ENCODE measurements at regions not wholly inside any gene's neighbourhood (a gene's known extent, or its start where the extent isn't known, plus 50 kb on each side); places are given as distances from the start of the nearest gene placed in this dataset.

DNA sequence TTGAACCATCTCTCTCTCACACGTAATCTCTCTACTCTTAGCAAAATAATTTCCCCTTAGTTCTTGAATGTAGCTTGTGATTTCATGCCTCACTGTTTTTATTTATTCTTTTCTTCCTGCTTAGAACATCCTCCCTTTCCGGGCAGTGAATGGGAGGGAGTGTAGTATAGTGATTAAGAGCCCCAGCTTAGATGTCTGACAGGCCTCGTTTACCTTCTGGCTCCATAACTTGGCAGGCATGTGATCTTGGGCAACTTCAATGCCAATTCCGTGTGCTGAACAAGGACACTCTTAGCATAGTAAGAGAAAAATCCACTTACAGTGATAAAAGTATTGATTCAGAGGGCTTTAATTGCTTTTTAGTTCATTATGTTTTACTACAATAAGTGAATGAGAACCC is 96.3 kb upstream of the TNPO1 start:
- TF ChIP-seq, protein P1, sequence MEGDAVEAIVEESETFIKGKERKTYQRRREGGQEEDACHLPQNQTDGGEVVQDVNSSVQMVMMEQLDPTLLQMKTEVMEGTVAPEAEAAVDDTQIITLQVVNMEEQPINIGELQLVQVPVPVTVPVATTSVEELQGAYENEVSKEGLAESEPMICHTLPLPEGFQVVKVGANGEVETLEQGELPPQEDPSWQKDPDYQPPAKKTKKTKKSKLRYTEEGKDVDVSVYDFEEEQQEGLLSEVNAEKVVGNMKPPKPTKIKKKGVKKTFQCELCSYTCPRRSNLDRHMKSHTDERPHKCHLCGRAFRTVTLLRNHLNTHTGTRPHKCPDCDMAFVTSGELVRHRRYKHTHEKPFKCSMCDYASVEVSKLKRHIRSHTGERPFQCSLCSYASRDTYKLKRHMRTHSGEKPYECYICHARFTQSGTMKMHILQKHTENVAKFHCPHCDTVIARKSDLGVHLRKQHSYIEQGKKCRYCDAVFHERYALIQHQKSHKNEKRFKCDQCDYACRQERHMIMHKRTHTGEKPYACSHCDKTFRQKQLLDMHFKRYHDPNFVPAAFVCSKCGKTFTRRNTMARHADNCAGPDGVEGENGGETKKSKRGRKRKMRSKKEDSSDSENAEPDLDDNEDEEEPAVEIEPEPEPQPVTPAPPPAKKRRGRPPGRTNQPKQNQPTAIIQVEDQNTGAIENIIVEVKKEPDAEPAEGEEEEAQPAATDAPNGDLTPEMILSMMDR (IDR thresholded peaks at IDR 0.05; ENCODE audit: low read depth, low read length, poor library complexity, severe bottlenecking) = no peak
- no peak for TF ChIP-seq EZH2phosphoT487 (IDR thresholded peaks at IDR 0.05; ENCODE audit: borderline replicate concordance, low read length)
